ENCODE measurements at regions not wholly inside any gene's neighbourhood (a gene's known extent, or its start where the extent isn't known, plus 50 kb on each side); places are given as distances from the start of the nearest gene placed in this dataset.

GRCh38 chr6:149217466-149217888, 100.0 kb upstream of the TAB2 start:
- no peak for DNase-seq (ENCODE audit: low read depth)

- DNase-seq (ENCODE audit: low read depth), result no peak
Observed at GRCh38 chr6:149218471-149218870, 99.0 kb upstream of the TAB2 start.

GRCh38 chr6:149218915-149219314, 98.6 kb upstream of the TAB2 start:
- no peak for DNase-seq (ENCODE audit: low read depth)

GRCh38 chr6:149220882-149221773, 96.4 kb upstream of the TAB2 start:
- DNase-seq (ENCODE audit: low read depth), result no peak

GRCh38 chr6:149221774-149222070, 95.8 kb upstream of the TAB2 start:
- peak; percentile 26 for DNase-seq (ENCODE audit: low read depth)

- DNase-seq (ENCODE audit: low read depth), result no peak
Observed at GRCh38 chr6:149223120-149223903, 94.2 kb upstream of the TAB2 start.

- DNase-seq (ENCODE audit: low read depth), result no peak
Observed at GRCh38 chr6:149223904-149224351, 93.6 kb upstream of the TAB2 start.

- DNase-seq (ENCODE audit: low read depth), result no peak
Observed at GRCh38 chr6:149224399-149224798, 93.1 kb upstream of the TAB2 start.

- no peak for DNase-seq (ENCODE audit: low read depth)
Observed at GRCh38 chr6:149225370-149225769, 92.1 kb upstream of the TAB2 start.

GRCh38 chr6:149225946-149226345, 91.6 kb upstream of the TAB2 start:
- DNase-seq (ENCODE audit: low read depth), result no peak

GRCh38 chr6:149227796-149228195, 89.7 kb upstream of the TAB2 start:
- no peak for DNase-seq (ENCODE audit: low read depth)

GRCh38 chr6:149228311-149228955, 89.1 kb upstream of the TAB2 start:
- DNase-seq (ENCODE audit: low read depth), result no peak

GRCh38 chr6:149229096-149229495, 88.4 kb upstream of the TAB2 start:
- DNase-seq (ENCODE audit: low read depth), result no peak

- no peak for DNase-seq (ENCODE audit: low read depth)
Observed at GRCh38 chr6:149230712-149231460, 86.6 kb upstream of the TAB2 start.

- no peak for DNase-seq (ENCODE audit: low read depth)
Observed at GRCh38 chr6:149231778-149232177, 85.7 kb upstream of the TAB2 start.

GRCh38 chr6:149233056-149233715, 84.3 kb upstream of the TAB2 start:
- DNase-seq (ENCODE audit: low read depth), result peak; percentile 65

- DNase-seq (ENCODE audit: low read depth), result no peak
Observed at GRCh38 chr6:149234051-149234962, 83.2 kb upstream of the TAB2 start.

GRCh38 chr6:149235130-149235561, 82.4 kb upstream of the TAB2 start:
- DNase-seq (ENCODE audit: low read depth), result no peak

GRCh38 chr6:149236589-149236988, 80.9 kb upstream of the TAB2 start:
- DNase-seq (ENCODE audit: low read depth), result no peak

- DNase-seq (ENCODE audit: low read depth), result no peak
Observed at GRCh38 chr6:149237464-149237863, 80.0 kb upstream of the TAB2 start.

Data from GM04503 (cell line).